Hematopoietic multipotent progenitor cell treated with erythropoietin and hydrocortisone succinate and interleukin-3 and kit ligand, for 6 days (in vitro differentiated cells): ENCODE measurements at regions not wholly inside any gene's neighbourhood (a gene's known extent, or its start where the extent isn't known, plus 50 kb on each side); places are given as distances from the start of the nearest gene placed in this dataset.

ENCODE experiments used
- DNase-seq: peaks from one replicate; pipeline ENCODE4 v3.0.0-alpha.2; 2015

DNA sequence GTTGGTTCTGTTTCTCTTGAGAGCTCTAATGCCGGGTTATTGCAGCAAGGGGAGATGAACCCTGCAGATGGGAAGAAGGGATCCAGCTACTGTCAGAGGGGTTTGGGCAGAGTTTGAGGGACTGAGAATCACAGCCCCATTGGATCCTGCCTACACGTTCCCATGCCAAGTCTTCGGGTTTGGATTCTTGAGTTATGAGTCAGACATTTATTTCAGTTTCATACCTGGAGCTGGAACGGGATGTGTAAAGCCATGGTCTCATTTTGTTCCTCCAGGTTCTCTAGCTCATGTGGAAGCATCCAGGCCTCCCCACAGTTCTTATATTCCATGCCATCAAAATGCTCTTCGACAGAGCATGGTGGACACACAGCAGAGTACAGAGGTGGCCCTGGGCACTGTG, 275.4 kb upstream of the IRX4 start:
- DNase-seq = no peak

- DNase-seq = no peak
Observed at GRCh38 chr5:2157372-2157771, 274.6 kb upstream of the IRX4 start.

GRCh38 chr5:2156358-2157059, 273.8 kb upstream of the IRX4 start:
- DNase-seq = no peak

DNA sequence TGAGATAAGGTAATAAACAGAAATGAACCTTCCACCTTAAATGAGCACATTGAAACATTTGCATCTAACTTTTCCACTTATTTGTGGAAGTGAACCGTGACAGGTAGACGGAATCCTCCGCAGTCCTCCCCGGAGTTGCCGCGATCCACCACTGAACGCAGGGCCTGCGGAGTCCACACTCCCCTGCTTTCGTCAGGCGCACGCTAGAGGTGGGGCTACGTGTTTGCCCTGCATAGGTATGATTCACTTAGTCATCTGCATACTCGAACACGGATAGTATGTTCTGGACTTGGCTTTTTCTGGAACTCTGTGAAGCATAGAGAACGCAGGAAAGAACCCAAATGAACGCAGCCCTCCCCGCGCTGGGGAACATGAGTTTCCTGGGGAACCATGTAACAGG, 272.8 kb upstream of the IRX4 start:
- DNase-seq = no peak

GRCh38 chr5:2153802-2154201, 271.1 kb upstream of the IRX4 start:
- no peak for DNase-seq

- no peak for DNase-seq
Observed at GRCh38 chr5:2153350-2153749, 270.6 kb upstream of the IRX4 start.

GRCh38 chr5:2151301-2151888, 268.7 kb upstream of the IRX4 start:
- peak; percentile 36 for DNase-seq

- no peak for DNase-seq
Observed at GRCh38 chr5:2149195-2149539, 266.4 kb upstream of the IRX4 start.

DNA sequence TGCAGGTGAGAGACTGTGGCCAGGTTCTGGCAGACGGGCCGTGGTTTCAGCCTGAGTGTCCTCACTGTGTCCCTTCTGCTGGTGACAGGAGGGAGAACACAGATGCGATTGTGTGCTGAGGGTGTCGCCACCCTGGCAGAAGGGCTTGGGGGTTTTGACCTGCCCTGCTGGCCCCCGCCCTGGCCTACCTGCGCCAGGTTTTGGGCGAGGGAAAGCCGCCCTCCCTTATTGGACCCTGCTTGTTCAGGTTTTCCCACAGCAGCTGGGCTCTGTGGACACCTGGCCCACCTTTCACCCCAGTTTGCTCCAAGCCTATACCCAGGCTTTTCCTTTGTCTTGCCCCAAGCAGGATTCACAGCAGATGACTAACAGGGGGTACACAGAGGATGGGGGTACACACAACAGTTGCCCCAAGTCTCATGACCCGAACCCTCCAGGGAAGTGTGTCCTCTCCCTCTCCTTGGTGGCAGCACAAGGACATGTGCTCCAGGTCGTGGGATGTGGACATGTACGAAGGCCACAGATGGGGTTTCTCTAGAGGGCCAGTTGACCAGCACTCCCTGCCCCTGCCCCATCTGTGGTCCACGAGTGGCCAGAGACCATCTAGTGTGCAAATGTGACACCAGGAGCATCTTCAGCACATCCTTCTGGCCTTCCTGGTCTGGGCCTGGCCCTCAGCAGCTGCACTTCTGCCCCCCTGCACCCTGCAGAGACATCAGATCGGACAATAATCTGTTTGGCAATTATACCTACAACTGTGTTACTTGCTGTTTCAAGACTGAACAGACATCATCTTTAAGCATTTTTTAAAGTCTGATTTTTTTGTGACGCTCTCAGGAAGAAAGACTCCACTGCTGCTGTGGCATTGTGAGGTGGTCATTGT, 265.8 kb upstream of the IRX4 start:
- no peak for DNase-seq

- DNase-seq = no peak
Observed at GRCh38 chr5:2147504-2148311, 265.0 kb upstream of the IRX4 start.

GRCh38 chr5:2143646-2144353, 261.1 kb upstream of the IRX4 start:
- no peak for DNase-seq

GRCh38 chr5:2143088-2143487, 260.4 kb upstream of the IRX4 start:
- DNase-seq = no peak

- DNase-seq = no peak
Observed at GRCh38 chr5:2142456-2142954, 259.8 kb upstream of the IRX4 start.

DNA sequence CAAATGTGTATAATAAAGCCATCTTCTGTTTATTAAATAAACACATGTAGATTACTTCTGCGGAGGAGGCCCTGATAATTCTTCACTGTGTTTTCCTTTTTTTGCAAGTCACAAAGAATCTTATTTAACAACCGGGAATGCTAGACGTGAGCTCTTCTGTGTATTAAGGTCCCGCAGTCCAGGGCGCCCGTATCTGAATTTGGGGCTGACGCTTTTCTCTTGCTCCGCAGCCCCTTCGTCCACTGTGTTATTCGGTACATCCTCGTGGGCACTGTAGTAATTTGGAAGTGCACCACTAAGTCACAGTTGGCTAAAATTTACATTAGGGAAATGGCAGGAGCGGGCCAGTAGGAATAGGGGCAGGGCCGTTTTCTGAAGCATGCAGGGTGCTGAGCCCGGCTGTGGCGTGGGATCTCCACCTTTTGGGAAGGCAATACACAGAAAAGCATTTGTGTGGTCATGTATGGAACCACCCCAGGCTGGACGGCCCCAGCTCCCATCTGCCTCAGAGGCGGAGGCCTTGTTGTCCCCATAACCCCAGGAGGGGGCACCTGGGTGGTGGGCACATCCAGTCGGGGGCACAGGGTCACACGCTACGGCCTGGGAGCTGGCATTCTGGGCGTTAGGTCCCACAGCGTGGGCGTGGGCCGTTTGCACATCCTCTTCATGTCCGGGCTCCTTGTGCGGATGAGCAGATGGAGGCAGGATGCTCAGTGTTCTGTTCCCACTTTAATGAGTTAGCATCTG, 258.7 kb upstream of the IRX4 start:
- no peak for DNase-seq

DNA sequence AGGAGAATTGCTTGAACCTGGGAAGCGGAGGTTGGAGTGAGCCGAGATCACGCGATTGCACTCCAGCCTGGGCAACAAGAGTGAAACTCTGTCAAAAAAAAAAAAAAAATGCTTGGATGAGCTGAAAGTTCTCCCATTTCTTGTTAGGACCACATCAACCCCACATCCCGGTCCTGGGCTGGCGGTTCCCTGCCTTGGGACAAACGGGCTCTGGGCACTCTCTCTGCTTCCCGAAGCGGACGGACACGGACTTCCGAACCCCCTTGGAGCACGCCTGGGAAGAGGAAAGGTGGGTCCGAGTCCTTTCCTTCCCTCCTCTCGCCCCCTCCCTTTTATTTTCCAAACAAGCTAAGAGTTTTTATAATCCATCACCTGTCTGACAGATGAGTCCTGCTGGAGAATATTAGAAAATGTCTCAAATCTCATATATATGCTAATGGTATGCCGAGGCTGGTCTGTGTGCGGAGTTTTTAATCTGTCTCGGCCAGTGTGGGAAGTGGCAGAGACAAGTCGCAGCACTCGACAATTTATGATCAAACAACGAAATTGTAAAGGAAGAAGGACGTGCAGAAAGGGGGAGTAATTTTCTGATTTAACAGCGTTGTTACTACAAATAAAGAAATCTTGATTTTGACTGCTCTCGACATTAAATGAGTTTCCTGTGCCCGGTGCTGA, 257.9 kb upstream of the IRX4 start:
- DNase-seq = no peak

GRCh38 chr5:2139478-2139877, 256.8 kb upstream of the IRX4 start:
- DNase-seq = no peak

DNA sequence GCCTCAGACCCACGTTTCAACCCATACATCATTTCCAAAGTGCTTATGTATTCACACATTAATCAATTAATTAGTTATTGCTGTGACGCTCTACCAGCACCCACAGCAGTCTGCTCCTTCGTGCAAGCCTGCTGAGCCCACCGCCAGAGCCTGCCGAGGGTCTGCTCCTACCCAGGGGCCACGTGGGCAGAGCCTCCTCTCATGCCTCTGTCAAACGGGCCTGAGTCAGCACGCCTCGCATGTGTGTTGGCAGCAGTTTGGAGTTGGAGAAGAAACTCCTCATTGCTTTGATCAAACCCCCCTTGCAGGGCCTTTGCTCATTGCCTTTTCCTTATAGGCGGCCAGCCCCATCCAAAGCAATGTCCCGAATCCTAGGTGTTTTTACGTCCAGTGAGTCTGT, 256.2 kb upstream of the IRX4 start:
- DNase-seq = no peak

DNA sequence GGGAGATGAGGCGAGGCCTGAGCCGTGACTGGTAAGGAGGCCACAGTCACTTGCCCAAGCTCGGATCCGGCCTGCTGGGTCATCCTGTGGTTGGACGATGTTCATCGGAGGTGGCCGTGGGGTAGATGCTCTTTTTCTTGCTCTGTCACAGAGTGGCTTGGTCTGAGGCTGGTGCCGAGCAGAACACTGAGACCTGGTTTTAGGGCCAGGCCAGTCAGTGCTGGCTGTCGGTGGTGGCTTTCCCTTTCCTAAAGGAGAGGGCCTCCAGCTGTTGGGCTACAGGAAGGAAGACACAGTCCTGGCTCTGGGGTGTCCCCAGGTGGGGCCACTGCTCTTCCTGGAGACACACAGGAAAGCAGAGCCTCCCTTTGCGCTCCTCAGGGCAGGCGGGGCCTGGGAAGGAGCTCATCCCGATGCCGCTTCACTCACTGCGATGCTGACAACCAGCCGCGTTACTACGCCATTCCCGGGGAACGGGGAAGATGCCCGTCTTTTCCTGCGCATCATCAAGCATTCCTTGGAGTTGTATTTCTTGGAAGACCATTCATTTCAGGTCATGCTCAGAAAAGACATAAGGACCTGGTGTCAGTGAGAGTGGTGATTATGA, 254.8 kb upstream of the IRX4 start:
- no peak for DNase-seq

DNA sequence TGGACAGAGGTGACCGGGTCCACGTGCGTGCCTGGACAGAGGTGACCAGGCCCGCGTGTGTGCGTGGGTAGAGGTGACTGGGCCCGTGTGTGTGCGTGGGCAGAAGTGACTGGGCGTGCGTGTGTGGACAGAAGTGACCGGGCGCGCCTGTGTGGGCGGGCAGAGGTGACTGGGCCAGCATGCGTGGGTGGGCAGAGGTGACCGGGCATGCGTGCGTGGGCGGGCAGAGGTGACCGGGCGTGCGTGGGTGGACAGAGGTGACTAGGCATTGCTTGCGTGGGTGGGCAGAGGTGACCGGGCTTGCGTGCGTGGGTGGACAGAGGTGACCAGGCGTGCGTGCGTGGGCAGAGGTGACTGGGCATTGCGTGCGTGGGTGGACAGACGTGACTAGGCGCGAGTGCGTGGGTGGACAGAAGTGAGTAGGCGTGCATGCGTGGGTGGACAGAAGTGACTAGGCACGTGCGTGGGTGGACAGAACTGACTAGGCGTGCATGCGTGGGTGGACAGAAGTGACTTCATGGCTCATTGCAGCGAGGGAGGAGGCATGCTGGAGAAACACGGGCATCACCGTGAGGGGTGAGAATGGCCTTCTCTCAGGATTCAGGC, 254.1 kb upstream of the IRX4 start:
- DNase-seq = no peak

GRCh38 chr5:2135833-2136232, 253.1 kb upstream of the IRX4 start:
- no peak for DNase-seq
